ENCODE measurements at regions not wholly inside any gene's neighbourhood (a gene's known extent, or its start where the extent isn't known, plus 50 kb on each side); places are given as distances from the start of the nearest gene placed in this dataset.
A peak's percentile ranks its signal among the peaks of the same experiment; 100 is the strongest.

DNA sequence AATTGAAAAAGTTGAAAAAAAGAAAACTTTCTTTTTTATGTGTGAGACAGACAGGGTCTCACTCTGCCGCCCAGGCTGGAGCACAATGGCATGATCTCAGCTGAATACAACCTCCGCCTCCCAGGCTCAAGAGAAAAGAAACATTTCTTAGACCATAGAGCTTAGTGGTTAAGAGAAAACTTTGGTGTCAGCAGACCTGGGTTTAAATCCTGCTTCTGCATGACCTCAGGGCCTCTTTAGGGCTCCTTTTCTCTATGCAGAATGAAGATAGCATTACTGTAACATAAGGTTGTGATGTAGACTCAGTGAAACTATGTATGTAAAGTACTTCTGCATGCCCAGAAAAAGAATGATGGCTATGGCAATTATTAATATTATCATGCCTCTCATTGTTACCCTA lies 104.7 kb upstream of the NUDT4 start:
- H3K36me3 ChIP-seq (ENCODE audit: control insufficient read depth in 5 of 5, insufficient read depth in 5 of 5, low read length in 5 of 5): no peaks in the 10 kb centered on the region
- H3K9ac ChIP-seq (ENCODE audit: low read length in 5 of 5): no peak overlapping the region
- no peak overlapping the region for H3K4me3 ChIP-seq (ENCODE audit: low read depth in 1 of 5, low read length in 5 of 5)
- peaks cover 0 to 16% (median 13%) of the 10 kb centered on the region in 5 donors for H3K4me1 ChIP-seq (ENCODE audit: control insufficient read depth in 5 of 5, insufficient read depth in 5 of 5, low read length in 5 of 5)
- H3K27ac ChIP-seq (ENCODE audit: low read depth, low read length): no peak overlapping the region
- no peaks in the 10 kb centered on the region for H3K27me3 ChIP-seq (ENCODE audit: control insufficient read depth in 5 of 5, insufficient read depth in 4 of 5, low read length in 5 of 5)
- no peaks in the 10 kb centered on the region for H3K9me3 ChIP-seq (ENCODE audit: control insufficient read depth in 5 of 5, low read length in 5 of 5)

DNA sequence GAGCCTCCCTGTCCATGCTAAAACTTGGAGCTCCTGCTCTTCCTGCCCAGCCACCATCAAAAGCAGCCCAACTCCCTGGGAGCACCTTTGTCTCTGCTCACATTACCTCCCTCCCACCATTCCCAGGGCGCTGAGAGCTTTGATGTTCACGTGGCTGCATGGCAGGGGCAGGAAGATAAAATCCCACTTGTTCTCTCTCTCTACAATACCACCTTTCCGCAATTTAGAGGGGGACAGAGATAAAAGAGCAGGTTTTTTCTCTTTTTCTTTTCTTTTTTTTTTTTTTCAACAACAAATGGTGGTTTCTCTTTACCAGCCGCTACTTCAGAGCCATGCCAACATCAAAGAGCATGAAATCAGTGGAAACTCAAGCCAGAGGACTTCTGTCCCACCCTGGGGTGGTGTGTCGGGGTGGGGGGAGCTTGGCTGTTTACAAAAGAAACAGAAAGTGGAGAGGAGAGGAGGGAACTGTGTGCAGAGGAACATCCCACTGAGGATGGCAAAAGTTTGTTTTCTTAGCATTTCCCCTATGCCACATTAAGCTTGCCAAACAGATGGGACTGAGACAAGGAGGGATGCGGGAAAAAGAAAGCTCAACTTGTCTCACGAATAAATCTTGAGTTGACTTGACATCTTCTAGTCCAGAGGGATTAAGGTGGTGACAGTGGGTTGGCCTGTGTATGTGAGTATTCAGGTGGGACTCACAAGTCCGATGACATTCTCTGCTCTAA lies 103.7 kb upstream of the NUDT4 start:
- Histone ChIP-seq H3K36me3 (ENCODE audit: control insufficient read depth in 5 of 5, insufficient read depth in 5 of 5, low read length in 5 of 5) (no peaks in the 10 kb centered on the region), H3K27ac (ENCODE audit: low read depth, low read length) (peak overlapping the region; percentile 11)

DNA sequence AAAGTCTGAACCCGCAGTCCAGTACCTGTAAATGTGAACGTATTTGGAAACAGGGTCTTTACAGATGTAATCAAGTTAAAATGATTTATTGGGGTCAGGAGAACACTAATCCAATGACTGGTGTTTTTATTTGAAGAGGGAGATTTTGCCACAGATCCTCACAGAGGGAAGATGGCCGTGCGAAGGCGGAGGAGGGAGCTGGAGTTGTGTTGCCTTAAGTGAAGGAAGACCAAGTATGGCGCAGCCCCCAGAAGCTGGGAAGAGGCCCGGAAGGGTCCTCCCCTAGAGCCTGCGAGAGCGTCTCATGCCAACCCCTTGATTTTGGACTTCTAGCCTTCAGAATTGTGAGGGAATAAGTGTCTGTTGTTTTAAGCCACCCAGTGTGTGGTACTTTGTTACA lies 102.8 kb upstream of the NUDT4 start:
- H3K4me1 ChIP-seq (ENCODE audit: control insufficient read depth in 5 of 5, insufficient read depth in 5 of 5, low read length in 5 of 5): peaks cover 0 to 16% (median 13%) of the 10 kb centered on the region in 5 donors
- no peak overlapping the region for H3K4me3 ChIP-seq (ENCODE audit: low read depth in 1 of 5, low read length in 5 of 5)
- no peaks in the 10 kb centered on the region for H3K27me3 ChIP-seq (ENCODE audit: control insufficient read depth in 5 of 5, insufficient read depth in 4 of 5, low read length in 5 of 5)
- H3K27ac ChIP-seq (ENCODE audit: low read depth, low read length): no peak overlapping the region
- H3K36me3 ChIP-seq (ENCODE audit: control insufficient read depth in 5 of 5, insufficient read depth in 5 of 5, low read length in 5 of 5): no peaks in the 10 kb centered on the region
- no peaks in the 10 kb centered on the region for H3K9me3 ChIP-seq (ENCODE audit: control insufficient read depth in 5 of 5, low read length in 5 of 5)
- no peak overlapping the region for H3K9ac ChIP-seq (ENCODE audit: low read length in 5 of 5)

More for the DNA sequence above, 103.7 kb upstream of the NUDT4 start:
- Histone ChIP-seq H3K9ac (ENCODE audit: low read length in 5 of 5) (no peak overlapping the region), H3K9me3 (ENCODE audit: control insufficient read depth in 5 of 5, low read length in 5 of 5) (no peaks in the 10 kb centered on the region), H3K27me3 (ENCODE audit: control insufficient read depth in 5 of 5, insufficient read depth in 4 of 5, low read length in 5 of 5) (no peaks in the 10 kb centered on the region), H3K4me3 (ENCODE audit: low read depth in 1 of 5, low read length in 5 of 5) (peak overlapping the region in 2 of 5 donors; percentile 12 to 34), H3K4me1 (ENCODE audit: control insufficient read depth in 5 of 5, insufficient read depth in 5 of 5, low read length in 5 of 5) (peaks cover 0 to 16% (median 13%) of the 10 kb centered on the region in 5 donors)

GRCh38 chr12:93275589-93275988 lies 102.1 kb upstream of the NUDT4 start:
- Histone ChIP-seq H3K27ac (ENCODE audit: low read depth, low read length) (no peak overlapping the region), H3K4me3 (ENCODE audit: low read depth in 1 of 5, low read length in 5 of 5) (no peak overlapping the region), H3K4me1 (ENCODE audit: control insufficient read depth in 5 of 5, insufficient read depth in 5 of 5, low read length in 5 of 5) (peaks cover 0 to 16% (median 13%) of the 10 kb centered on the region in 5 donors), H3K27me3 (ENCODE audit: control insufficient read depth in 5 of 5, insufficient read depth in 4 of 5, low read length in 5 of 5) (no peaks in the 10 kb centered on the region), H3K9ac (ENCODE audit: low read length in 5 of 5) (no peak overlapping the region), H3K36me3 (ENCODE audit: control insufficient read depth in 5 of 5, insufficient read depth in 5 of 5, low read length in 5 of 5) (no peaks in the 10 kb centered on the region), H3K9me3 (ENCODE audit: control insufficient read depth in 5 of 5, low read length in 5 of 5) (no peaks in the 10 kb centered on the region)

- H3K9ac ChIP-seq (ENCODE audit: low read length in 5 of 5): no peak overlapping the region
- peaks cover 0 to 4% (median under 1%) of the 10 kb centered on the region in 5 donors for H3K4me1 ChIP-seq (ENCODE audit: control insufficient read depth in 5 of 5, insufficient read depth in 5 of 5, low read length in 5 of 5)
- H3K9me3 ChIP-seq (ENCODE audit: control insufficient read depth in 5 of 5, low read length in 5 of 5): no peaks in the 10 kb centered on the region
- no peaks in the 10 kb centered on the region for H3K36me3 ChIP-seq (ENCODE audit: control insufficient read depth in 5 of 5, insufficient read depth in 5 of 5, low read length in 5 of 5)
- no peaks in the 10 kb centered on the region for H3K27me3 ChIP-seq (ENCODE audit: control insufficient read depth in 5 of 5, insufficient read depth in 4 of 5, low read length in 5 of 5)
- no peak overlapping the region for H3K4me3 ChIP-seq (ENCODE audit: low read depth in 1 of 5, low read length in 5 of 5)
- no peak overlapping the region for H3K27ac ChIP-seq (ENCODE audit: low read depth, low read length)
Measured at GRCh38 chr12:93279565-93280412, 97.9 kb upstream of the NUDT4 start.

DNA sequence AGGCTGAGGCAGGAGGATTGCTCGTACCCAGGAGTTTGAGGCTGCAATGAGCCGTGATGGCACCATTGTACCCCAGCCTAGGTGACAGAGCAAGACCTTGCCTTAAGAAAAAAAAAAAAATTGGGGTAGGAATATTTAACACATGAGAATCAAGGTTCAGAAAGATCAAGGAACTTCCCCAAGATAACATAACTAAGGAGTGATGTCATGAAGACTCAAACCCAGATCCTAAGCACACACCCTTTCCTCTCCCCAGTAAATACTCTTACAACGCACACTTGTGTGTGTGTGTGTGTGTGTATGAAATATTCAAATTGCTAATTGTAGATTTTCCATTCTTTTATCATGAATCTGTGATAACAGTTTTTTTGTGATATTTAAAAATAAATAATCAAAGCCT lies 90.6 kb upstream of the NUDT4 start:
- Histone ChIP-seq H3K9ac (ENCODE audit: low read length in 5 of 5) (no peak overlapping the region), H3K9me3 (ENCODE audit: control insufficient read depth in 5 of 5, low read length in 5 of 5) (no peaks in the 10 kb centered on the region), H3K27me3 (ENCODE audit: control insufficient read depth in 5 of 5, insufficient read depth in 4 of 5, low read length in 5 of 5) (no peaks in the 10 kb centered on the region), H3K4me3 (ENCODE audit: low read depth in 1 of 5, low read length in 5 of 5) (no peak overlapping the region), H3K27ac (ENCODE audit: low read depth, low read length) (no peak overlapping the region), H3K36me3 (ENCODE audit: control insufficient read depth in 5 of 5, insufficient read depth in 5 of 5, low read length in 5 of 5) (no peaks in the 10 kb centered on the region), H3K4me1 (ENCODE audit: control insufficient read depth in 5 of 5, insufficient read depth in 5 of 5, low read length in 5 of 5) (peaks cover 0 to 7% (median 0%) of the 10 kb centered on the region in 5 donors)

- no peak overlapping the region for H3K4me3 ChIP-seq (ENCODE audit: low read depth in 1 of 5, low read length in 5 of 5)
- no peaks in the 10 kb centered on the region for H3K36me3 ChIP-seq (ENCODE audit: control insufficient read depth in 5 of 5, insufficient read depth in 5 of 5, low read length in 5 of 5)
- H3K9me3 ChIP-seq (ENCODE audit: control insufficient read depth in 5 of 5, low read length in 5 of 5): no peaks in the 10 kb centered on the region
- H3K27ac ChIP-seq (ENCODE audit: low read depth, low read length): no peak overlapping the region
- H3K4me1 ChIP-seq (ENCODE audit: control insufficient read depth in 5 of 5, insufficient read depth in 5 of 5, low read length in 5 of 5): peaks cover 0 to 7% (median 0%) of the 10 kb centered on the region in 5 donors
- H3K9ac ChIP-seq (ENCODE audit: low read length in 5 of 5): no peak overlapping the region
- no peaks in the 10 kb centered on the region for H3K27me3 ChIP-seq (ENCODE audit: control insufficient read depth in 5 of 5, insufficient read depth in 4 of 5, low read length in 5 of 5)
Measured at GRCh38 chr12:93288626-93289025, 89.1 kb upstream of the NUDT4 start.

DNA sequence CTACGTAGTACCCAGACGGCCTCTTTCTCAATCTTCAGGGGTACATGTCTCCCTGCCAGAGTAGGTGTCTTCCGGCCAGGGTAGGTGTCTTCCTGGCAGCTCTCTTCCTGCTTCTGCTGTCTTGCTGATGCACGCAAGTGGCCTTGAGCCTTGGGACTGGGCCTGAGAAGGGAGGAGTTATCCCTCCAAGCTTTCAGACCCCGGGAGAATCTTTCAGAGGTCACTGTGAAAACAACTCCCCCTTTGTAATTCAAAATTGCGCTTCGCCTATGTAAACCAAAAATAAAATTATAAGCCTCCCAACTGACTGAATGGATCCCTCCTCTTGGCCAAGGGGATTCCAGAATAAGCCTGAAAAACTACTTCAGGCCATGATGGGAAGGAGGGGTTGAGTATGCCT lies 87.3 kb upstream of the NUDT4 start:
- no peaks in the 10 kb centered on the region for H3K36me3 ChIP-seq (ENCODE audit: control insufficient read depth in 5 of 5, insufficient read depth in 5 of 5, low read length in 5 of 5)
- no peak overlapping the region for H3K27ac ChIP-seq (ENCODE audit: low read depth, low read length)
- no peaks in the 10 kb centered on the region for H3K9me3 ChIP-seq (ENCODE audit: control insufficient read depth in 5 of 5, low read length in 5 of 5)
- no peak overlapping the region for H3K9ac ChIP-seq (ENCODE audit: low read length in 5 of 5)
- H3K4me1 ChIP-seq (ENCODE audit: control insufficient read depth in 5 of 5, insufficient read depth in 5 of 5, low read length in 5 of 5): peaks cover 0 to 7% (median 0%) of the 10 kb centered on the region in 5 donors
- no peaks in the 10 kb centered on the region for H3K27me3 ChIP-seq (ENCODE audit: control insufficient read depth in 5 of 5, insufficient read depth in 4 of 5, low read length in 5 of 5)
- H3K4me3 ChIP-seq (ENCODE audit: low read depth in 1 of 5, low read length in 5 of 5): no peak overlapping the region

GRCh38 chr12:93292213-93292612 lies 85.5 kb upstream of the NUDT4 start:
- Histone ChIP-seq H3K4me3 (ENCODE audit: low read depth in 1 of 5, low read length in 5 of 5) (no peak overlapping the region), H3K9me3 (ENCODE audit: control insufficient read depth in 5 of 5, low read length in 5 of 5) (no peaks in the 10 kb centered on the region), H3K4me1 (ENCODE audit: control insufficient read depth in 5 of 5, insufficient read depth in 5 of 5, low read length in 5 of 5) (peaks cover 0 to 12% (median 7%) of the 10 kb centered on the region in 5 donors), H3K27ac (ENCODE audit: low read depth, low read length) (no peak overlapping the region), H3K9ac (ENCODE audit: low read length in 5 of 5) (no peak overlapping the region), H3K36me3 (ENCODE audit: control insufficient read depth in 5 of 5, insufficient read depth in 5 of 5, low read length in 5 of 5) (no peaks in the 10 kb centered on the region), H3K27me3 (ENCODE audit: control insufficient read depth in 5 of 5, insufficient read depth in 4 of 5, low read length in 5 of 5) (no peaks in the 10 kb centered on the region)
